T-helper 1 cell (primary cell): ENCODE measurements at regions not wholly inside any gene's neighbourhood (a gene's known extent, or its start where the extent isn't known, plus 50 kb on each side); places are given as distances from the start of the nearest gene placed in this dataset.
"Not testable (repeated sequence)": the region's sequence is repeated elsewhere in the genome, so short reads cannot be mapped to it uniquely, and the experiment has no call there.

Experiments used
- DNase-seq, 5 donors: peaks; one replicate each; pipeline ENCODE4 v3.0.0-alpha.2; 2012 to 2020

- DNase-seq = no peak
Measured at GRCh38 chr7:145916776-145917175, 199.8 kb upstream of the CNTNAP2 start.

GRCh38 chr7:145915679-145916078 is 200.9 kb upstream of the CNTNAP2 start:
- DNase-seq = no peak

DNA sequence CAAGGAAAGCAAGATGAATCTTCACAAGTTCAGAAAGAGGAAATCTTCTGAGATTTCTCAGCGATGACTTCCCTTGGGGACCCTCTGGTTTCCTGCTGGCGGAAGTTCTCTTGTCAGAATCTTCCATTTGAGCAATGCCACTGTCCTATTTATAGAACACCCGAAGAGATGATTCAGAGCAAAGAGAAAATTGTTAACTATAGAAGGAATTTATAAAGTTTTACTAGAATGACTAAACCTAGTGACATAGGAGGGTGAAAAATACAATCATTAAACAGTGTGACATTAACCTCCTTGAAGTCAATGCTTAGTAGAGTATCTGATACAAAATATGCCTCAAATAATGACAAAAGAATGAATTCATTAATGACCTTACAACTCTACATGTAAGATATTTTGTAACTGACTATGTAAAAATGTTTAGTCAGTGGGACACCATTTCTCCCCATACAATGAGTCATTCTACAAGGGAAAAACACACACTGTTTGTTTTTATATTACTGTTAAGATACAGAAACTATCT is 206.5 kb upstream of the CNTNAP2 start:
- DNase-seq = no peak

- DNase-seq = no peak
Measured at GRCh38 chr7:145903658-145904057, 212.9 kb upstream of the CNTNAP2 start.

DNA sequence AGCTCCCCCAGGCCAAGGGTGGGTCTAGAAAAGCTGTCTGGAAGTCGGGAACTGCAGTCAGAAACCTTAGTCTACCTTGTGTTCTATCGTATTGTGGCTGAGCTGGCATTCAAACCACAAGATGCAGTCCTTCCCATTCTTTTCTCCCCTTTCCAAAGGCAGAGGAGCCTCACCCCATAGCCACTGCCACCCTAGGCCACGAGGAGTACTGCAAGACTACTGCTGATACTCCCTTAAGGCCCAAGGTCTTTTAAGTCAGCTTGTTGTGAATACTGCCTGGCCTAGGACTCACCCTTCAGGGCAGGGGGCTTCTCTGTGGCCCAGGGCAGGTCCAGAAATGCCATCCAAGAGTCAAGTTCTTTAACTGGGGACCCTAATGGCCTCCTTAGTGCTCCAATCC is 214.5 kb upstream of the CNTNAP2 start:
- no peak for DNase-seq

GRCh38 chr7:145899938-145900337 is 216.7 kb upstream of the CNTNAP2 start:
- DNase-seq = no peak

DNA sequence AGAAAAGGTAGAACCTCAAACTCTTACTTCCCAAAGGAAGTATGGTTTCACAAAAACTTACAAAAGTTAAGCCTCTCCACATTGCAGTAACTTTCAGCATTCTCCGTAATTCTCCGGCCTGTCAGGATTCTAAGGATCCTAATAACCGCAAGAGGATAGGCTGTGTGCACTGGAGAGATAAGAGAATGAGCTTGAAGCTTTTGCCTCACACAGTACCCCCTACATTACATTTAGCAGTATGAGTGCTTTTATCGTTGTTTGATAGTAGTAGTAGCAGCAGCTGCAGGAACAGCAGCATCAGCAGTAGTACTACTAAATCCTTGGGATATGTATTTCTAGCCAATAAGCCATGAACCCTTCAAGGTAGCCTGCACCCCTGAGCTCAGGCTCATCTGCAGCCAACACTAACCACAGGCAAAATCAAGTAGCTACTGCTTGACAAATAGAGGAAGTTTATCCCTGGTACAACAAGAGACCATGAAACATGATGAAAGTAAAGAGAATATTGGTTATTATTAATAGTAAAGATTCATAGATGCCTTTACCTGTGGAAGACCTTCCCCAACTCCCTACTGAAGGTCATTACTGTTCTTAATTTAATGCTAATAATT is 222.6 kb upstream of the CNTNAP2 start:
- no peak for DNase-seq

GRCh38 chr7:145884716-145885514 is 231.7 kb upstream of the CNTNAP2 start:
- DNase-seq = no peak

GRCh38 chr7:145876376-145876775 is 240.2 kb upstream of the CNTNAP2 start:
- no peak for DNase-seq

DNA sequence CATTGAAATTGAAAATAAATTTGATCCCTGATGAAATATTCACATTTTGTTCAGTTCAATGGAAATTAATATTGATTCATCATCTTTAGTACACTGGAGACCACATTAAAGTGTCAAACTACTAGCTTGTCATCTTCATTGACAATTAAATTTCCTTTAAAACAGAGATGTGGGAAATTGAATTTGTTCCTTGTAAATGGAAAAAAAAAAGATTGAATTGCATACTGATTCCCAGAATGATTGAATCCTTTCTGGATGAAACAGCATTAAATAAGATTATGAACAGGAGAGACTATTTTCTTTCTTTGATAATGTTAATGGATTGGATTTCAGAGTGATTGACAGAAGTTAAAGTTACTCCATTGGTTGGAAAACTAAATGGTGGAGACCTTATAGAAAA is 241.3 kb upstream of the CNTNAP2 start:
- no peak for DNase-seq

DNA sequence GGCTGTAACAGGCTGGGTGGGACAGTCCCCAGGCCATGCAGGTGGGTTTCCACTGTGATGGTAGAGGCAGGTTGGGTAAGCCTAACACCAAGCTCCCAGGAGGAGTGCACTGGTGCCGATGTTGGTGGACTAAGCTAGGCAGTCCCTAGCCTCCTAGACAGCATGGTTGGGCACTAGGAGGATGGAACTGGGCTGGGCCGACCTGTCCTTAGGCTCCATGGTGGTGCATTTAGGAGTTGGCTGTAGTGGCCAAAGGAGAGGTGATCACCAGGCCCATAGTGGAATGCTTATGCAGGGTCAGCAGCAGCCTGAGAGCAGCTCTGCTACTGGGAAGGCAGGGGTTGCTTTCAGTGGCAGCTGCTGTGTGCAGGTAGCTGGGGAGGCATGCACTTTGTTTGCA is 247.7 kb upstream of the CNTNAP2 start:
- DNase-seq = no peak

DNA sequence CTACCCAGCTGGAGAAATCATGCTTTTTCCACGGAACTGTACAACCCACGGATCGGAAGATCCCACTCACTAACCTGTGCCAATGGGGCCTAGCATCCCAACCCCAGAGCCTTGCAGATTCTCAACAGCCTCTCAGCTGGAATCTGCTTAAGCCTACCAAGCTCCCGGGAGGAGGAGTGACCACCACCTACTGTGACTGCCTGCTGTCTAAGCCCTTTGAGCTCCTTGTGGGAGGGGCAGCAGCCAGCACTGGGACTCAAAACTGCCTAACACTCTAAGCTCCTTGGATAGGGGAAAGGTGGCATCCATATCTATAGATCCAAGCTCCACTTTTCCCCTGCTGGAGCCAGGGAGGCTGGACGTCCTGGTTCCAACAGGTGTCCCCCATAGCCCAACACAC is 254.4 kb upstream of the CNTNAP2 start:
- DNase-seq = no peak

DNA sequence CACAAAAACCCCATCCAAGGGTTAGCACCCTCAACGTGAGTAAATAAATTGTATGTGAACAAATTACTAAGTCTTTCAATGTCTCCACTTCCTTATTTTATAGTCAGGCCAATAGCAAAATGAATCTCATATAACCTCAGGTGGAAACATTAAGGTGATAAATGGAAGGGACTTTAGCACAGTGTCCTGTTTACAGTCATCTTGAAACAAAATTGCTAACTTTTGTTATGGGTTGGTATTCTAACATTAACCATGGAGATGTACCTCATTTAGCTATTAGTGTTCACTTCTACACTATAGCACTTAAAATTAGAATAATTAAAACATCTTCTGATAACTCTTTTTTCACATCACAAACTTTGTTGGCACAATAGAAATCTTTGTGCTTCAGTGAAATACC is 255.8 kb upstream of the CNTNAP2 start:
- no peak for DNase-seq

- no peak for DNase-seq
Measured at GRCh38 chr7:145850636-145851035, 266.0 kb upstream of the CNTNAP2 start.

DNA sequence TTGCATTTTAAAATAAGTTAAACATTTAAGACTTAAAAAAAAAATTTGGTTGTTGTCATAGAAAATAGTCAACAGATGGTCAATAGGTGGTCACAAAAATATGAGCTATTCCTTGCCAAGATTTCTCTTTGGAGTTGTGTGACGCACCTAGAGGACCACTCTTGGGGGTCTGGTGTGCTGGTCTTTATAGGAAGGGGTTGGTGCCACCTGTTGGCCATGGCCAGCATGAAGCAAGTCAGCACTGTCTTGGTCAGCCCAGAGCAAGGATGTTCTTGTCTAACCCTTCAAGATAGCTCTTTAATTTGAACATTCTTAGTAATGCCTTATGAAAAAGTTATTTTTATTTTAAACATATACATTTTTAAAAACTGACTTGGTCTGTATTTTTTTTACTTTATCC is 267.9 kb upstream of the CNTNAP2 start:
- no peak for DNase-seq

GRCh38 chr7:145845345-145845744 is 271.3 kb upstream of the CNTNAP2 start:
- no peak for DNase-seq

DNA sequence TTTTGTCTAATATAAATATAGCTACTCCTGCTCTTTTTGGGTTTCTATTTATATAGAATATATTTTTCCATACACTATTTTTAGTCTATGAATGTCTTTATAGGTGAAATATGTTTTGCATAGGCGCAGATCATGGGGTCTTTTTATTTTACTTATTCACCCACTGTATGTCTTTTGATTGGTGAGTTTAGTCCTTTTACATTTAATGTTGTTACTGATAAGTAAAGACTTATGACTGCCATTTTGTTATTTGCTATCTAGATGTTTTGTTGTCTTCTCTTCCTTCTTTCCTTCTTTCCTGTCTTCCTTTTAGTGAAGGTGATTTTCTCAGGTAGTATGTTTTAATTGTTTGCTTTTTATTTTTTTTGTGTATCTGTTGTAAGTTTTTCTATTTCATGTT is 276.8 kb upstream of the CNTNAP2 start:
- DNase-seq = no peak

- DNase-seq = no peak
Measured at GRCh38 chr7:145831616-145832206, 284.9 kb upstream of the CNTNAP2 start.

DNA sequence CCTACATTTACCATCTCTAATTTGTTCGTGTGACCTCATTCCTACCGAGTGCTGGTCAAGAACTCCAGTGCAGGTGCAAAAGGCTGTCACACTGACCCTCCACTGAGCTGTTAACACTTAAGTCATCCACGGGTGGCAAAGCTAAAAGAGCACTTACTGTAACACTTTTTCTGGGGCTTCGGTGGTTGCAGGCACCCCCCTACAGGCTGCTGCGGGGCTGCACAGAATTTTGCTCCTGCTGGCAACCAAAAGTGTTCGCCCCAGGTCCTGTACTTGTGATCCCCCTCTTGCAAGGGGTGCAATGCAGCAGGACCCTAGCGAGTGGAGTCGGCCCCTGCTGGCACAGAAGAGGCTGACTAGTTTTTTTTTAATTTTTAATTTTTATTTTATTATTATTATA is 298.9 kb upstream of the CNTNAP2 start:
- DNase-seq = no peak

GRCh38 chr7:145812218-145812617 is 304.4 kb upstream of the CNTNAP2 start:
- no peak for DNase-seq

DNA sequence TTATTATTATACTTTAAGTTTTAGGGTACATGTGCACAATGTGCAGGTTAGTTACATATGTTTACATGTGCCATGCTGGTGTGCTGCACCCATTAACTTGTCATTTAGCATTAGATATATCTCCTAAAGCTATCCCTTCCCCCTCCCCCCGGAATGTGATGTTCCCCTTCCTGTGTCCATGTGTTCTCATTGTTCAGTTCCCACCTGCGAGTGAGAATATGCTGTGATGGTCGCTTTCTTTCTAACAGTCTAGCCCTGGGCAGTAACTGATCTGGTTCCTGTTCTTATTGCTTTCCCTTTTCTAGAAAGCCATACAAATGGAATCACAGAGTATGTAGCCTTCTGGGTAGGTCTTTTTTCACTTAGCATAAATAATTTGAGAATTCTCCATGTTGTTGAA is 311.1 kb upstream of the CNTNAP2 start:
- not testable (repeated sequence) for DNase-seq

DNA sequence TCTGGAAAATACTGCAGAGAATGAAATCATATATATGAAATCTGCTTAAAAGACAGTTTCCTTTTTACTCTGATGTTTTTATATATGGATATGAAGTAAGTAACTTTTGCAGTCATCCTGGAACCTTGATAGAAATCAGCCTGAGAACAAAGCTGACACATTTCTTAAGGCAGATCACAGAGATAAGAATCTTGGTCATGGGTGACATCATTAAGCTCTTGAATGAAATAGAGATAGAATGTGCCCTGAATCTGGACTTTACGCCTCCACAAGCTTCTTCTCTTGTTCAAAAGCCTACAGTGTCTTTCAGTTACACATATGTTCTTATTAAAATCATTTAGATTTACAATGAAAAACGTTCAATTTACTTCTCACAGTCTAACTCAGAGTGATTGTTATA is 319.1 kb upstream of the CNTNAP2 start:
- DNase-seq = no peak

DNA sequence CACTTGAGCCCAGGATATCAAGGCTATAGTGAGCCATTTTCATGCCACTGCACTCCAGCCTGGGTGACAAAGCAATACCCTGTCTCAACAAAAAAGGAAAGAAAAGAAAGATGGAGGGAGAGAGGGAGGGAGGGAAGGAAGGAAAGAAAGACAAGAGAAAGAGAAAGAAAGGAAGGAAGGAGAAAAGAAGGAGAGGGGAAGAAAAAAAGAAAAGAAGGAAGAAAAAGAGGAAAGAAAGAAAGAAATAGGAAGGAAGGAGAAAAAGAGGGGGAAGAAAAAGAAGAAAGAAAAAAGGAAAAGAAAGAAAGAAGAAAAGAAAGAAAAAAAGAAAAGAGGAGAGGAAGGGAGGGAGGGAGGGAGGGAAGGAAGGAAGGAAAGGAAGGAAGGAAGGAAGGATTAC is 321.5 kb upstream of the CNTNAP2 start:
- no peak for DNase-seq
